Natural killer cell treated with Interleukin-12 subunit alpha and Interleukin-12 subunit beta and Interleukin-15 and Interleukin-18, amount 100 ng/mL, for 72 hours (primary cell): ENCODE measurements at regions not wholly inside any gene's neighbourhood (a gene's known extent, or its start where the extent isn't known, plus 50 kb on each side); places are given as distances from the start of the nearest gene placed in this dataset.
"Not testable (repeated sequence)": the region's sequence is repeated elsewhere in the genome, so short reads cannot be mapped to it uniquely, and the experiment has no call there.

Experiments
- ATAC-seq, 2 donors: fragments of 150-1000 bp; cut with Tn5 transposase in 1 of 2; sonication (Bioruptor Pico), chemical (Tn5 transposase) in 1 of 2; 2 replicates each; pipeline ENCODE4 v1.10.0; 2021
- DNase-seq: peaks from one replicate; pipeline ENCODE4 v3.0.0; 2022; ENCODE audit warnings: low spot score
- H3K27ac Mint-ChIP-seq, 2 donors: 1 replicate in 1 of 2; 2 replicates in 1 of 2; pipeline ENCODE4 v1.8.0; 2022; ENCODE audit warnings: mixed read lengths in 2 of 2, mild to moderate bottlenecking in 1 of 2, moderate library complexity in 1 of 2
- H3K27me3 Mint-ChIP-seq, 2 donors: 1 replicate in 1 of 2; 2 replicates in 1 of 2; pipeline ENCODE4 v1.8.0; 2022; ENCODE audit warnings: mixed read lengths in 2 of 2
- H3K36me3 Mint-ChIP-seq: one replicate; pipeline ENCODE4 v1.8.0; 2022; ENCODE audit warnings: mixed read lengths
- H3K4me1 Mint-ChIP-seq, 2 donors: 1 replicate in 1 of 2; 2 replicates in 1 of 2; pipeline ENCODE4 v1.8.0; 2022; ENCODE audit warnings: low read depth in 2 of 2, mixed read lengths in 2 of 2, mild to moderate bottlenecking in 1 of 2
- H3K4me3 Mint-ChIP-seq: one replicate; pipeline ENCODE4 v1.8.0; 2022; ENCODE audit warnings: mixed read lengths
- H3K9me3 Mint-ChIP-seq: 2 replicates; pipeline ENCODE4 v1.8.0; 2022; ENCODE audit warnings: mixed read lengths

- Mint-ChIP-seq H3K27ac (no peak overlapping the region), H3K36me3 (no peaks in the 10 kb centered on the region), H3K4me1 (no peaks in the 10 kb centered on the region), H3K27me3 (no peaks in the 10 kb centered on the region), H3K9me3 (peaks cover 3% of the 10 kb centered on the region), H3K4me3 (no peak overlapping the region)
- ATAC-seq = no peak
- DNase-seq = no peak
These were observed 73.7 kb upstream of the IL15 start for GRCh38 chr4:141562649-141563048.

DNA sequence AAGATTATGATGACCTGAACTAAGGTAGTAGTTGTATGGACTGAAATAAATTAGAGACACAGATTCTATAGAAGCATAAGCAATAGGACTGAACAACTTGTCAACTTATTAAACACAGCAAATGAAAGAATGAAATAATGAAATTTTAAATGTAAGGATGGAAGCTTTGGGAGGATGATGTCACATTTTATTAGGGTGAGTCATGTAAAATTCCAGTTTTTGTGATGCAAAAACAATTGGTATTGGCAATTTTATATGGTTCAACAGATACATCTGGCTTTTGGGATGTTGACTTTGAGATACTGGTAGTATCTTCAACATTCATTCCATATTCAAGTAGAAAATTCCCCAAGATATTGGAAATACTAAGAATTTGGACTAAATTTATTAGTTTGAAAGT lies 72.7 kb upstream of the IL15 start:
- H3K36me3 Mint-ChIP-seq = no peaks in the 10 kb centered on the region
- H3K27ac Mint-ChIP-seq = no peak overlapping the region
- no peak overlapping the region for H3K4me3 Mint-ChIP-seq
- DNase-seq (no peak), ATAC-seq (no peak)
- H3K27me3 Mint-ChIP-seq = no peaks in the 10 kb centered on the region
- peaks cover 5% of the 10 kb centered on the region for H3K9me3 Mint-ChIP-seq
- H3K4me1 Mint-ChIP-seq = no peaks in the 10 kb centered on the region

DNA sequence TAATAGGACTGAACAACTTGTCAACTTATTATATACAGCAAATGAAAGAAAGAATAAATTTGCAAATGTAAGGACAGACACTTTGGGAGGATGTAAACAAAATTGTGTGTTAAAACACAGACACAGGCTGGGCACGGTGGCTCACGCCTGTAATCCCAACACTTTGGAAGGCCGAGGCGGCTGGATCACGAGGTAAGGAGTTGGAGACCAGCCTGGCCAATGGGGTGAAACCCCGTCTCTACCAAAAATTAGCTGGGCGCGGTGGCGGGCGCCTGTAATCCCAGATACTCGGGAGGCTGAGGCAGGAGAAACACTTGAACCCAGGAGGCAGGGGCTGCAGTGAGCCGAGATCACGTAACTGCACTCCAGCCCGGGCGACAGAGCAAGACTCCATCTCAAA lies 71.4 kb upstream of the IL15 start:
- H3K4me1 Mint-ChIP-seq, H3K4me3 Mint-ChIP-seq, H3K27ac Mint-ChIP-seq, H3K36me3 Mint-ChIP-seq, DNase-seq, H3K9me3 Mint-ChIP-seq, H3K27me3 Mint-ChIP-seq, ATAC-seq: not testable (repeated sequence)

- peaks cover 3% of the 10 kb centered on the region for H3K9me3 Mint-ChIP-seq
- H3K27ac Mint-ChIP-seq = no peak overlapping the region
- H3K27me3 Mint-ChIP-seq = no peaks in the 10 kb centered on the region
- H3K36me3 Mint-ChIP-seq = no peaks in the 10 kb centered on the region
- ATAC-seq (peak in 1 of 2 donors; percentile 11), DNase-seq (no peak)
- no peak overlapping the region for H3K4me3 Mint-ChIP-seq
- no peaks in the 10 kb centered on the region for H3K4me1 Mint-ChIP-seq
These were observed 70.8 kb upstream of the IL15 start for GRCh38 chr4:141565379-141566089.

- Mint-ChIP-seq H3K36me3 (no peaks in the 10 kb centered on the region), H3K27ac (no peak overlapping the region), H3K27me3 (no peaks in the 10 kb centered on the region), H3K9me3 (peaks cover 3% of the 10 kb centered on the region), H3K4me3 (no peak overlapping the region), H3K4me1 (no peaks in the 10 kb centered on the region)
- ATAC-seq (no peak), DNase-seq (no peak)
These were observed 69.0 kb upstream of the IL15 start for GRCh38 chr4:141567326-141567915.

DNA sequence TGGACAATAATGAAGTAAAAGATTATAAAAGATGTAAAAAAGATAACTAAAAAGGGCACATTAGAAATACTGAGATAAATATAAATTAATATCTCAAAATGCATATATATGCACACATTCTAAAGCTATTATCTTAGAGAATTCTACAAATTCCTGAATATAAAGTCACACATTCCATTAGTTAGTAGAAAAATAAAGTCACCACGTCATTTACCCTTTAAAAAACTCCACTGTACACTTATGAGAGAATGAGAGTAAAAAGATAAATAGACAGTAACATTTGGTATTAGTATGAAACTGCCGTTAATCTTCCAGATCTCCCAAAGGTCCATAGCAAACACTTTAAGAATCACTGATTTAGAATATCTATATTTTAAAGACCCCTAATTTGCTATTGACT lies 67.2 kb upstream of the IL15 start:
- Mint-ChIP-seq H3K9me3 (peaks cover 3% of the 10 kb centered on the region), H3K4me3 (no peak overlapping the region), H3K27ac (no peak overlapping the region), H3K36me3 (no peaks in the 10 kb centered on the region), H3K4me1 (no peaks in the 10 kb centered on the region), H3K27me3 (no peaks in the 10 kb centered on the region)
- DNase-seq (no peak), ATAC-seq (no peak)

GRCh38 chr4:141570290-141570689 lies 66.1 kb upstream of the IL15 start:
- no peak for ATAC-seq
- no peaks in the 10 kb centered on the region for H3K27me3 Mint-ChIP-seq

GRCh38 chr4:141571362-141571761 lies 65.0 kb upstream of the IL15 start:
- no peak overlapping the region for H3K4me3 Mint-ChIP-seq
- no peaks in the 10 kb centered on the region for H3K4me1 Mint-ChIP-seq
- no peak for DNase-seq
- no peak for ATAC-seq
- no peaks in the 10 kb centered on the region for H3K36me3 Mint-ChIP-seq
- H3K9me3 Mint-ChIP-seq = peaks cover 3% of the 10 kb centered on the region
- no peak overlapping the region for H3K27ac Mint-ChIP-seq
- H3K27me3 Mint-ChIP-seq = no peaks in the 10 kb centered on the region

More at GRCh38 chr4:141570290-141570689, 66.1 kb upstream of the IL15 start:
- H3K4me1 Mint-ChIP-seq = no peaks in the 10 kb centered on the region
- peaks cover 3% of the 10 kb centered on the region for H3K9me3 Mint-ChIP-seq
- H3K36me3 Mint-ChIP-seq = no peaks in the 10 kb centered on the region
- H3K27ac Mint-ChIP-seq = no peak overlapping the region
- DNase-seq = no peak
- no peak overlapping the region for H3K4me3 Mint-ChIP-seq

GRCh38 chr4:141571793-141572192 lies 64.6 kb upstream of the IL15 start:
- Mint-ChIP-seq H3K4me1 (no peaks in the 10 kb centered on the region), H3K27ac (no peak overlapping the region), H3K36me3 (no peaks in the 10 kb centered on the region), H3K9me3 (peaks cover 3% of the 10 kb centered on the region), H3K27me3 (no peaks in the 10 kb centered on the region), H3K4me3 (no peak overlapping the region)
- ATAC-seq (no peak), DNase-seq (no peak)

DNA sequence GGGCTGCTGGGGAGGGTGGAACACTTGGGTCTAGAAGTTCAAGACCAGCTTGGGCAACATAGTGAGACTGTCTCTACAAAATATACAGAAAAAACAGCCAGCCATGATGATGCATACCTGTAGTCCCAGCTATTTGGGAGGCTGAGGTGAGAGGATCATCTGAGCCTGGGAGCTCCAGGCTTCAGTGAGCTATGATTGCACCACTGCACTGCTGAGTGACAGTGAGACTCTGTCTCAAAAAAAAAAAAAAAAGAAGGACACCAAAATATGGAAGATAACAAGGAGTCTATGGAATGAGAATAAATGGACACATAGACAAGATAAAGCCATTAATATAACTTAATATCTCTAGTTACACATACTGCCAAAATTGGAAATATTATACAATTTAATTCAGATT lies 62.7 kb upstream of the IL15 start:
- Mint-ChIP-seq H3K4me1 (no peaks in the 10 kb centered on the region), H3K27ac (no peak overlapping the region), H3K9me3 (no peaks in the 10 kb centered on the region), H3K36me3 (no peaks in the 10 kb centered on the region), H3K27me3 (no peaks in the 10 kb centered on the region), H3K4me3 (no peak overlapping the region)
- no peak for DNase-seq
- ATAC-seq = no peak

- no peaks in the 10 kb centered on the region for H3K4me1 Mint-ChIP-seq
- H3K36me3 Mint-ChIP-seq = no peaks in the 10 kb centered on the region
- H3K4me3 Mint-ChIP-seq = no peak overlapping the region
- ATAC-seq = no peak
- H3K27me3 Mint-ChIP-seq = no peaks in the 10 kb centered on the region
- peaks cover 3% of the 10 kb centered on the region for H3K9me3 Mint-ChIP-seq
- DNase-seq = no peak
- H3K27ac Mint-ChIP-seq = no peak overlapping the region
These were observed 60.5 kb upstream of the IL15 start for GRCh38 chr4:141575884-141576283.

DNA sequence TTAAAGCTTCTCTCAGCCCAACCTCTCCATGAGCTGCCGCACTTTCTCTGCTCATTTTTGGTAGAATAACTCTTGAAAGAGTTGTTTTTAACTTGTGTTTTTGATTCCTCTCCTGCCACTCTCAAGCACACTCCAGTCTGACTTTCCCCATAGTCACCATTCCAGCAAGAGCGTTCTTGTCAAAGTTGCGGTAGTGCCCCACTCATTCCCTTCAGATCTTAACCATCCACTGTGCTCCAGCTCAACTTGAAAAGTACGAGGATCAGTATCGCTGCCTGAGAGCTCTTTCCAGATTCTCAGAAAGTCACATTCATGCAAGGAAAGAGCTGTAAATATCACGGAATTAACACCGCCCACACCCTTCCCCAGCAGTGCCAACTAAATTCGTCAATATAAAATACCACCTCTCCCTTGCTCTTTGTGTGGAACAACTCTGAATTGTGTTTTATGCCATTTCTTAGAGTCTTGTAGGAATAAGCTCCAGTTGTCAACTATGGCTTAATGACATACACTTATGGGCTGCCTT lies 59.7 kb upstream of the IL15 start:
- Mint-ChIP-seq H3K27ac (no peak overlapping the region), H3K4me3 (no peak overlapping the region), H3K9me3 (peaks cover 7% of the 10 kb centered on the region), H3K4me1 (no peaks in the 10 kb centered on the region), H3K36me3 (no peaks in the 10 kb centered on the region), H3K27me3 (no peaks in the 10 kb centered on the region)
- ATAC-seq = no peak
- no peak for DNase-seq

GRCh38 chr4:141578451-141578850 lies 57.9 kb upstream of the IL15 start:
- H3K9me3 Mint-ChIP-seq = peaks cover 7% of the 10 kb centered on the region
- ATAC-seq (no peak), DNase-seq (no peak)
- no peak overlapping the region for H3K4me3 Mint-ChIP-seq
- H3K27ac Mint-ChIP-seq = no peak overlapping the region
- no peaks in the 10 kb centered on the region for H3K4me1 Mint-ChIP-seq
- H3K36me3 Mint-ChIP-seq = no peaks in the 10 kb centered on the region
- no peaks in the 10 kb centered on the region for H3K27me3 Mint-ChIP-seq

DNA sequence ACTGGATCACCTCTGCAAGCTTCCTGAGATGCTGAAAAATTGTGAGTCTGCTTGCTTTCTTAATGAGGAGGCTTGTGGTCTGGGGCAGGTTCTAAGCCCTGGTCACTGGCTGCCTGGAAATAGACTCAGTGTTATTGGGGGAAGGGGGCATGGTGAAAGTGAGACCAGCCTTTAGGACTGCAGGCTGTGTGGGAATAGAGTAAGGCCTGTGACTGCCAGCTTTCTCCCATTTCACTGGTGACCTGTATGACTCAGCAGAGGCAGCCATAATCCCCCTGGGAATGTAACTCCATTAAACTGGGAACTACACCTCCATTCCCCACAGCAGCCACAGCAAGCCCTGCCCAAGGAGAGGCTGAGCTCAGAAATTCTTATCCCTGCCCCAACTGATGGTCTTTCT lies 55.9 kb upstream of the IL15 start:
- Mint-ChIP-seq H3K36me3 (no peaks in the 10 kb centered on the region), H3K4me1 (no peaks in the 10 kb centered on the region), H3K27ac (no peak overlapping the region), H3K4me3 (no peak overlapping the region), H3K9me3 (peaks cover 7% of the 10 kb centered on the region), H3K27me3 (no peaks in the 10 kb centered on the region)
- DNase-seq = no peak
- no peak for ATAC-seq
